Osteocyte (in vitro differentiated cells): ENCODE measurements at regions not wholly inside any gene's neighbourhood (a gene's known extent, or its start where the extent isn't known, plus 50 kb on each side); places are given as distances from the start of the nearest gene placed in this dataset.
"Not testable (repeated sequence)": the region's sequence is repeated elsewhere in the genome, so short reads cannot be mapped to it uniquely, and the experiment has no call there.

Experiments
- DNase-seq: peaks from one replicate; pipeline ENCODE4 v3.0.0; 2021; ENCODE audit warnings: mixed read lengths; ENCODE audit not compliant: unreplicated experiment; ENCODE audit errors: extremely low spot score
- H3K27ac Mint-ChIP-seq: one replicate; pipeline ENCODE4 v1.8.0; 2021; ENCODE audit warnings: mild to moderate bottlenecking, mixed read lengths; ENCODE audit not compliant: unreplicated experiment
- H3K27me3 Mint-ChIP-seq: one replicate; pipeline ENCODE4 v1.8.0; 2021; ENCODE audit warnings: mixed read lengths; ENCODE audit not compliant: unreplicated experiment
- H3K36me3 Mint-ChIP-seq: one replicate; pipeline ENCODE4 v1.8.0; 2021; ENCODE audit warnings: mixed read lengths; ENCODE audit not compliant: unreplicated experiment
- H3K4me1 Mint-ChIP-seq: one replicate; pipeline ENCODE4 v1.8.0; 2021; ENCODE audit warnings: mixed read lengths; ENCODE audit not compliant: unreplicated experiment
- H3K4me3 Mint-ChIP-seq: one replicate; pipeline ENCODE4 v1.8.0; 2021; ENCODE audit warnings: mild to moderate bottlenecking, moderate library complexity, mixed read lengths; ENCODE audit not compliant: unreplicated experiment
- H3K9me3 Mint-ChIP-seq: one replicate; pipeline ENCODE4 v1.8.0; 2021; ENCODE audit warnings: mixed read lengths; ENCODE audit not compliant: unreplicated experiment
- TF ChIP-seq, protein P1 (sequence below): fragments of 200-600 bp; sonication (generic); IDR thresholded peaks from 2 replicates; pipeline ENCODE4 v1.5.0; 2021; ENCODE audit warnings: antibody characterized with exemption, mild to moderate bottlenecking, moderate library complexity

DNA sequence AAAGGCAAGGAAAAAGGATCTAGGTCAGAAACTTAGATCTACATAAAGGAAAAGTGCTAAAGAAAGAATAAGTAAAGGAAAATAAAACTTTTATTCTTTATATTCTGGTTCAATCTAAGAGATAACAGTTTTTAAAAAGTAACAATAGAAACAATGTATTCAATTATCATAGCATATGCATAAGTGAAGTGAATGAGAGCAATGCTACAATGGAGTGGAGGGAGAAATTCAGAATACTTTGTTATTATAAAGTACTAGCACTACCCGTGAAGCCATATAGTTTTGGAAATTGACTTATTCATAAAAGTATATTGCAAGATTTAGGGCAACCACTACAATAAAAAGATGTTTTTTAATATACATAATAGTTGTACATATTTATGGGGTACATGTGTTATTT is 586.0 kb upstream of the MDGA2 start:
- TF ChIP-seq, protein P1, sequence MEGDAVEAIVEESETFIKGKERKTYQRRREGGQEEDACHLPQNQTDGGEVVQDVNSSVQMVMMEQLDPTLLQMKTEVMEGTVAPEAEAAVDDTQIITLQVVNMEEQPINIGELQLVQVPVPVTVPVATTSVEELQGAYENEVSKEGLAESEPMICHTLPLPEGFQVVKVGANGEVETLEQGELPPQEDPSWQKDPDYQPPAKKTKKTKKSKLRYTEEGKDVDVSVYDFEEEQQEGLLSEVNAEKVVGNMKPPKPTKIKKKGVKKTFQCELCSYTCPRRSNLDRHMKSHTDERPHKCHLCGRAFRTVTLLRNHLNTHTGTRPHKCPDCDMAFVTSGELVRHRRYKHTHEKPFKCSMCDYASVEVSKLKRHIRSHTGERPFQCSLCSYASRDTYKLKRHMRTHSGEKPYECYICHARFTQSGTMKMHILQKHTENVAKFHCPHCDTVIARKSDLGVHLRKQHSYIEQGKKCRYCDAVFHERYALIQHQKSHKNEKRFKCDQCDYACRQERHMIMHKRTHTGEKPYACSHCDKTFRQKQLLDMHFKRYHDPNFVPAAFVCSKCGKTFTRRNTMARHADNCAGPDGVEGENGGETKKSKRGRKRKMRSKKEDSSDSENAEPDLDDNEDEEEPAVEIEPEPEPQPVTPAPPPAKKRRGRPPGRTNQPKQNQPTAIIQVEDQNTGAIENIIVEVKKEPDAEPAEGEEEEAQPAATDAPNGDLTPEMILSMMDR, result no peak
- Mint-ChIP-seq H3K9me3 (peaks cover 6% of the 10 kb centered on the region), H3K27ac (no peak overlapping the region), H3K4me1 (no peaks in the 10 kb centered on the region), H3K36me3 (no peaks in the 10 kb centered on the region), H3K27me3 (no peaks in the 10 kb centered on the region), H3K4me3 (no peak overlapping the region)
- DNase-seq, result no peak

GRCh38 chr14:48260394-48261295 is 585.2 kb upstream of the MDGA2 start:
- H3K4me3 Mint-ChIP-seq, H3K27ac Mint-ChIP-seq, DNase-seq, H3K36me3 Mint-ChIP-seq, H3K27me3 Mint-ChIP-seq, H3K4me1 Mint-ChIP-seq, H3K9me3 Mint-ChIP-seq: not testable (repeated sequence)

DNA sequence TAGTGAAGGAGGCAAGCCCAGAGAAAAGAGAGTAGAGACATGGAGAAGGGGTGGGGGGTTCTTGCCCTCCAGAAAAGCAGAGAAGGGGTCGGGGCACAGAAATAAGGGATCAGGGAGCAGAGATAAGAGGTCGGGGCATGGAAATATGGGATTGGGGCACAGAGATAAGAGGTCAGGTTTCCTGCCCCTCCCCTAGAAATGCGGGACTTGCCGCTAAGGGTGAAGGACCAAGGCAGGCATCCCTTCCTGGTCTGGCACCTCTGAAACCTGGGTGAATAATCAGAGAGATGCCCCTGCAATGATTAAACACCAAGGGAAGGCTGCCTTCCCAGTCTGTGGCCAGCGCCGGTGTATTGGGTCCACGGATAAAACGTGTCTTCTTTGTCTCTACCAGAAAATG is 584.5 kb upstream of the MDGA2 start:
- H3K27ac Mint-ChIP-seq, H3K27me3 Mint-ChIP-seq, H3K4me3 Mint-ChIP-seq, H3K36me3 Mint-ChIP-seq, H3K9me3 Mint-ChIP-seq, H3K4me1 Mint-ChIP-seq, DNase-seq: not testable (repeated sequence)

DNA sequence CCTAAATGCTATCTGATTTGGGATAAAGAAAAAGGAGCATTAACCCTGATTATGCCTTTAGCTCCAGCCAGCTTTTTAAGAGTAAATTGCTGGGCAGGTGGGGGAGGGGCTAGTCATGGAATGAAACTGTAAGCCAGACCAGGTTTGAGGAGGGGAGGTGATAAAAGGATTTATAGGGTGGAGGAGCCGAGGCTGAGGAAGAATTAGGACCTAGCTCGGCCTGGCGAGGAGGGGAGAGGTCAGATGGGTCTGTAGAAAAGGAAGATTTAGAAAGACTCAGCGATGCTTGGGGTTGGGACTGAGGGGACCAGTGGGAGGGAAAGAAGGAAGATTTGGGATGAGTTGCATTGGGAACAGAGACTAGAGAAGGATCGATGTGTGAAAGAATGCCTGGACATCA is 583.8 kb upstream of the MDGA2 start:
- H3K27me3 Mint-ChIP-seq, DNase-seq, H3K27ac Mint-ChIP-seq, H3K4me3 Mint-ChIP-seq, H3K4me1 Mint-ChIP-seq, H3K36me3 Mint-ChIP-seq: not testable (repeated sequence)
- H3K9me3 Mint-ChIP-seq, result peaks cover 14% of the 10 kb centered on the region

- not testable (repeated sequence) for DNase-seq, H3K4me3 Mint-ChIP-seq, H3K4me1 Mint-ChIP-seq, H3K27me3 Mint-ChIP-seq, H3K27ac Mint-ChIP-seq, H3K36me3 Mint-ChIP-seq
- peaks cover 14% of the 10 kb centered on the region for H3K9me3 Mint-ChIP-seq
These were observed 583.3 kb upstream of the MDGA2 start for GRCh38 chr14:48258703-48259102.

DNA sequence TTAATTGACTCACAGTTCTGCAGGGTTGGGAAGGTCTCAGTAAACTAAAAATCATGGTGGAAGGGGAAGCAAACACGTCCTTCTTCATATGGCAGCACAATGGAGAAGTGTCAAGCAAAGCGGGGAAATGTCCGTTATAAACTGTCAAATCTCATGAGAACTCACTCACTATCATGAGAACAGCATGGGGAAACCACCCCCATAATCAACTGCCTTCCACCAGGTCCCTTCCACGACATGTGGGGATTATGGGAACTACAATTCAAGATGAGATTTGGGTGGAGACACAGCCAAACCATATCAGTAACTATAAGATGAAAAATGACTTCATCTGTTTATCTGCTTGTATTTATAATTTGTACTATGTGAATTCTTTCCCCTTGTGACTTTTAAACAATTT is 577.6 kb upstream of the MDGA2 start:
- Mint-ChIP-seq H3K9me3 (peaks cover 8% of the 10 kb centered on the region), H3K27ac (no peak overlapping the region), H3K27me3 (no peaks in the 10 kb centered on the region), H3K4me3 (no peak overlapping the region), H3K4me1 (no peaks in the 10 kb centered on the region), H3K36me3 (no peaks in the 10 kb centered on the region)
- TF ChIP-seq, protein P1, result no peak
- no peak for DNase-seq

DNA sequence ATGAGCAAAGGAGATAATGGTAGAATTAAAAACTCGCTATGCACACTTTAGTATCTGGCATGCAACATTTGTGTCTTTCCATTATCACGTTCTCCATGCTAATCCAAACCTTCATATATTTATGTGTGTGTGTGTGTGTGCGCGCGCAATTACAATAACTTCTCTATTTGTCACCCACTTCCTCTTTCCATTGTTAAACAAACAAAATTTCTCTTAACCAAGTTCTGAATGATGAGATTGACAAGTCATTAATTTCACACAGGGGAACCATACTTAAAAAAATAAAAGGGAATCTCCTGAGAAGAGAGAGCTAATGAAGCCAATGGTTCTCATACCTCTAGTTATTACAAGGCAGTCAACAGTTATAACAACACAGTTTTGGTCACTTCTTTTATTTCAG is 575.9 kb upstream of the MDGA2 start:
- Mint-ChIP-seq H3K27ac (no peak overlapping the region), H3K36me3 (no peaks in the 10 kb centered on the region), H3K27me3 (no peaks in the 10 kb centered on the region), H3K9me3 (peaks cover 8% of the 10 kb centered on the region), H3K4me1 (no peaks in the 10 kb centered on the region), H3K4me3 (no peak overlapping the region)
- TF ChIP-seq, protein P1, result no peak
- no peak for DNase-seq
